Panc1 (cell line): ENCODE measurements at regions not wholly inside any gene's neighbourhood (a gene's known extent, or its start where the extent isn't known, plus 50 kb on each side); places are given as distances from the start of the nearest gene placed in this dataset.

Source experiments
- POLR2AphosphoS5 ChIP-seq: IDR thresholded peaks from 2 replicates; pipeline ENCODE4 v1.6.1; 2012; ENCODE audit warnings: mild to moderate bottlenecking, low read depth, low read length, moderate library complexity
- SIN3A ChIP-seq: IDR thresholded peaks from 2 replicates; pipeline ENCODE4 v1.6.1; 2012; ENCODE audit warnings: low read depth, mild to moderate bottlenecking, low read length, moderate library complexity, borderline replicate concordance; ENCODE audit not compliant: insufficient read depth
- TCF7L2 ChIP-seq: IDR thresholded peaks from 2 replicates; pipeline ENCODE4 v1.6.1; 2011; ENCODE audit warnings: mild to moderate bottlenecking, low read depth, low read length, inconsistent platforms
- TF ChIP-seq, protein P1 (sequence below): fragments of 450-650 bp; IDR thresholded peaks from 2 replicates; pipeline ENCODE4 v1.5.1; 2017; ENCODE audit warnings: mild to moderate bottlenecking
- TF ChIP-seq, protein P2 (sequence below), 2 experiments: IDR thresholded peaks; 2 replicates each; pipeline ENCODE4 v1.6.1; 2011 to 2012; ENCODE audit warnings: low read depth in 2 of 2, control low read depth in 1 of 2, low read length in 1 of 2, mild to moderate bottlenecking in 1 of 2, moderate library complexity in 1 of 2; ENCODE audit not compliant: insufficient read depth in 1 of 2

DNA sequence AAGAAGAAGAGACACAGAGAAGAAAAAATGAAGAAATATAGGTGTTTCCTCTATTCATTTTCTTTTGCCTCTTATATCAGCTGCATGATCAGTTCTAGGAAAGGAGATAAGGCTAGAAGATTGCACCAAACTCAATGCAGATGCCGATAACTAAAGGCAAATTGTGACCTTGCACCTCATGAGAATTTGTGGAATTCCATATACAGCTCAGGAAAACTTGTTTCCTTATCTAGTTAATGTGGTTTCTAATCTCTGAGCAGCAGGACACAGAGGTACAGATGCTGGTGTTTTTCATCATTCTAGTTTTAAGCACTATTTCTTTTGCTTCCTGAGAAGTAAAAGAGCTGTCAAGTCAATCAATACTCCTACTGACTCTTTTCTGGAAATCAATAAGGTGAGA lies 104.6 kb upstream of the NWD2 start:
- TF ChIP-seq, protein P1, sequence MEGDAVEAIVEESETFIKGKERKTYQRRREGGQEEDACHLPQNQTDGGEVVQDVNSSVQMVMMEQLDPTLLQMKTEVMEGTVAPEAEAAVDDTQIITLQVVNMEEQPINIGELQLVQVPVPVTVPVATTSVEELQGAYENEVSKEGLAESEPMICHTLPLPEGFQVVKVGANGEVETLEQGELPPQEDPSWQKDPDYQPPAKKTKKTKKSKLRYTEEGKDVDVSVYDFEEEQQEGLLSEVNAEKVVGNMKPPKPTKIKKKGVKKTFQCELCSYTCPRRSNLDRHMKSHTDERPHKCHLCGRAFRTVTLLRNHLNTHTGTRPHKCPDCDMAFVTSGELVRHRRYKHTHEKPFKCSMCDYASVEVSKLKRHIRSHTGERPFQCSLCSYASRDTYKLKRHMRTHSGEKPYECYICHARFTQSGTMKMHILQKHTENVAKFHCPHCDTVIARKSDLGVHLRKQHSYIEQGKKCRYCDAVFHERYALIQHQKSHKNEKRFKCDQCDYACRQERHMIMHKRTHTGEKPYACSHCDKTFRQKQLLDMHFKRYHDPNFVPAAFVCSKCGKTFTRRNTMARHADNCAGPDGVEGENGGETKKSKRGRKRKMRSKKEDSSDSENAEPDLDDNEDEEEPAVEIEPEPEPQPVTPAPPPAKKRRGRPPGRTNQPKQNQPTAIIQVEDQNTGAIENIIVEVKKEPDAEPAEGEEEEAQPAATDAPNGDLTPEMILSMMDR, result no peak
- TF ChIP-seq TCF7L2, result no peak
- no peak for TF ChIP-seq POLR2AphosphoS5
- TF ChIP-seq, protein P2, sequence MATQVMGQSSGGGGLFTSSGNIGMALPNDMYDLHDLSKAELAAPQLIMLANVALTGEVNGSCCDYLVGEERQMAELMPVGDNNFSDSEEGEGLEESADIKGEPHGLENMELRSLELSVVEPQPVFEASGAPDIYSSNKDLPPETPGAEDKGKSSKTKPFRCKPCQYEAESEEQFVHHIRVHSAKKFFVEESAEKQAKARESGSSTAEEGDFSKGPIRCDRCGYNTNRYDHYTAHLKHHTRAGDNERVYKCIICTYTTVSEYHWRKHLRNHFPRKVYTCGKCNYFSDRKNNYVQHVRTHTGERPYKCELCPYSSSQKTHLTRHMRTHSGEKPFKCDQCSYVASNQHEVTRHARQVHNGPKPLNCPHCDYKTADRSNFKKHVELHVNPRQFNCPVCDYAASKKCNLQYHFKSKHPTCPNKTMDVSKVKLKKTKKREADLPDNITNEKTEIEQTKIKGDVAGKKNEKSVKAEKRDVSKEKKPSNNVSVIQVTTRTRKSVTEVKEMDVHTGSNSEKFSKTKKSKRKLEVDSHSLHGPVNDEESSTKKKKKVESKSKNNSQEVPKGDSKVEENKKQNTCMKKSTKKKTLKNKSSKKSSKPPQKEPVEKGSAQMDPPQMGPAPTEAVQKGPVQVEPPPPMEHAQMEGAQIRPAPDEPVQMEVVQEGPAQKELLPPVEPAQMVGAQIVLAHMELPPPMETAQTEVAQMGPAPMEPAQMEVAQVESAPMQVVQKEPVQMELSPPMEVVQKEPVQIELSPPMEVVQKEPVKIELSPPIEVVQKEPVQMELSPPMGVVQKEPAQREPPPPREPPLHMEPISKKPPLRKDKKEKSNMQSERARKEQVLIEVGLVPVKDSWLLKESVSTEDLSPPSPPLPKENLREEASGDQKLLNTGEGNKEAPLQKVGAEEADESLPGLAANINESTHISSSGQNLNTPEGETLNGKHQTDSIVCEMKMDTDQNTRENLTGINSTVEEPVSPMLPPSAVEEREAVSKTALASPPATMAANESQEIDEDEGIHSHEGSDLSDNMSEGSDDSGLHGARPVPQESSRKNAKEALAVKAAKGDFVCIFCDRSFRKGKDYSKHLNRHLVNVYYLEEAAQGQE (IDR thresholded peaks at IDR 0.05; ENCODE audit: insufficient read depth in 1 of 2, low read depth in 2 of 2, low read length in 1 of 2), result no peak
- no peak for TF ChIP-seq SIN3A
